ENCODE measurements at regions not wholly inside any gene's neighbourhood (a gene's known extent, or its start where the extent isn't known, plus 50 kb on each side); places are given as distances from the start of the nearest gene placed in this dataset.

- Histone ChIP-seq H3K27me3 (ENCODE audit: control insufficient read depth, insufficient read depth, low read length) (no peaks in the 10 kb centered on the region), H3K9me3 (ENCODE audit: control insufficient read depth in 2 of 3, insufficient read depth in 1 of 3, low read length in 3 of 3) (no peaks in the 10 kb centered on the region), H3K9ac (ENCODE audit: low read length in 3 of 3) (no peak overlapping the region), H3K36me3 (ENCODE audit: control insufficient read depth in 2 of 3, insufficient read depth in 3 of 3, low read length in 3 of 3) (no peaks in the 10 kb centered on the region), H3K4me1 (ENCODE audit: control insufficient read depth in 2 of 3, insufficient read depth in 2 of 3, low read depth in 1 of 3, low read length in 3 of 3) (no peaks in the 10 kb centered on the region), H3K4me3 (ENCODE audit: low read length in 3 of 3) (no peak overlapping the region), H3K27ac (ENCODE audit: low read depth in 2 of 2, low read length in 2 of 2) (no peak overlapping the region)
- TF ChIP-seq, protein P1, sequence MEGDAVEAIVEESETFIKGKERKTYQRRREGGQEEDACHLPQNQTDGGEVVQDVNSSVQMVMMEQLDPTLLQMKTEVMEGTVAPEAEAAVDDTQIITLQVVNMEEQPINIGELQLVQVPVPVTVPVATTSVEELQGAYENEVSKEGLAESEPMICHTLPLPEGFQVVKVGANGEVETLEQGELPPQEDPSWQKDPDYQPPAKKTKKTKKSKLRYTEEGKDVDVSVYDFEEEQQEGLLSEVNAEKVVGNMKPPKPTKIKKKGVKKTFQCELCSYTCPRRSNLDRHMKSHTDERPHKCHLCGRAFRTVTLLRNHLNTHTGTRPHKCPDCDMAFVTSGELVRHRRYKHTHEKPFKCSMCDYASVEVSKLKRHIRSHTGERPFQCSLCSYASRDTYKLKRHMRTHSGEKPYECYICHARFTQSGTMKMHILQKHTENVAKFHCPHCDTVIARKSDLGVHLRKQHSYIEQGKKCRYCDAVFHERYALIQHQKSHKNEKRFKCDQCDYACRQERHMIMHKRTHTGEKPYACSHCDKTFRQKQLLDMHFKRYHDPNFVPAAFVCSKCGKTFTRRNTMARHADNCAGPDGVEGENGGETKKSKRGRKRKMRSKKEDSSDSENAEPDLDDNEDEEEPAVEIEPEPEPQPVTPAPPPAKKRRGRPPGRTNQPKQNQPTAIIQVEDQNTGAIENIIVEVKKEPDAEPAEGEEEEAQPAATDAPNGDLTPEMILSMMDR (IDR thresholded peaks at IDR 0.05; ENCODE audit: borderline replicate concordance, extremely low read depth, insufficient read depth), result no peak
- no peak for FAIRE-seq
- intact Hi-C loops (cut with DNase I), result no loop called here
- peak in 3 of 5 donors; percentile 14 to 49 (median 42) for DNase-seq
Measured at GRCh38 chr14:85247071-85247470, 282.9 kb upstream of the FLRT2 start.

GRCh38 chr14:85248881-85249635 is 280.9 kb upstream of the FLRT2 start:
- H3K9ac ChIP-seq (ENCODE audit: low read length in 3 of 3), result no peak overlapping the region
- no peak overlapping the region for H3K27ac ChIP-seq (ENCODE audit: low read depth in 2 of 2, low read length in 2 of 2)
- H3K4me1 ChIP-seq (ENCODE audit: control insufficient read depth in 2 of 3, insufficient read depth in 2 of 3, low read depth in 1 of 3, low read length in 3 of 3), result no peaks in the 10 kb centered on the region
- no peak for DNase-seq
- TF ChIP-seq, protein P1 (IDR thresholded peaks at IDR 0.05; ENCODE audit: borderline replicate concordance, extremely low read depth, insufficient read depth), result no peak
- H3K4me3 ChIP-seq (ENCODE audit: low read length in 3 of 3), result no peak overlapping the region
- H3K27me3 ChIP-seq (ENCODE audit: control insufficient read depth, insufficient read depth, low read length), result no peaks in the 10 kb centered on the region
- H3K36me3 ChIP-seq (ENCODE audit: control insufficient read depth in 2 of 3, insufficient read depth in 3 of 3, low read length in 3 of 3), result no peaks in the 10 kb centered on the region
- no peak for FAIRE-seq
- intact Hi-C loops (cut with DNase I), result no loop called here
- no peaks in the 10 kb centered on the region for H3K9me3 ChIP-seq (ENCODE audit: control insufficient read depth in 2 of 3, insufficient read depth in 1 of 3, low read length in 3 of 3)

GRCh38 chr14:85250414-85251189 is 279.3 kb upstream of the FLRT2 start:
- H3K9me3 ChIP-seq (ENCODE audit: control insufficient read depth in 2 of 3, insufficient read depth in 1 of 3, low read length in 3 of 3), result no peaks in the 10 kb centered on the region
- no peaks in the 10 kb centered on the region for H3K27me3 ChIP-seq (ENCODE audit: control insufficient read depth, insufficient read depth, low read length)
- FAIRE-seq, result no peak
- no peaks in the 10 kb centered on the region for H3K36me3 ChIP-seq (ENCODE audit: control insufficient read depth in 2 of 3, insufficient read depth in 3 of 3, low read length in 3 of 3)
- no peak overlapping the region for H3K27ac ChIP-seq (ENCODE audit: low read depth in 2 of 2, low read length in 2 of 2)
- intact Hi-C loops (cut with DNase I), result no loop called here
- TF ChIP-seq, protein P1 (IDR thresholded peaks at IDR 0.05; ENCODE audit: borderline replicate concordance, extremely low read depth, insufficient read depth), result no peak
- no peaks in the 10 kb centered on the region for H3K4me1 ChIP-seq (ENCODE audit: control insufficient read depth in 2 of 3, insufficient read depth in 2 of 3, low read depth in 1 of 3, low read length in 3 of 3)
- peak in 1 of 5 donors; percentile 16 for DNase-seq
- no peak overlapping the region for H3K4me3 ChIP-seq (ENCODE audit: low read length in 3 of 3)
- no peak overlapping the region for H3K9ac ChIP-seq (ENCODE audit: low read length in 3 of 3)

All from kidney (tissue), 13 donors.